ENCODE measurements at regions not wholly inside any gene's neighbourhood (a gene's known extent, or its start where the extent isn't known, plus 50 kb on each side); places are given as distances from the start of the nearest gene placed in this dataset.

DNA sequence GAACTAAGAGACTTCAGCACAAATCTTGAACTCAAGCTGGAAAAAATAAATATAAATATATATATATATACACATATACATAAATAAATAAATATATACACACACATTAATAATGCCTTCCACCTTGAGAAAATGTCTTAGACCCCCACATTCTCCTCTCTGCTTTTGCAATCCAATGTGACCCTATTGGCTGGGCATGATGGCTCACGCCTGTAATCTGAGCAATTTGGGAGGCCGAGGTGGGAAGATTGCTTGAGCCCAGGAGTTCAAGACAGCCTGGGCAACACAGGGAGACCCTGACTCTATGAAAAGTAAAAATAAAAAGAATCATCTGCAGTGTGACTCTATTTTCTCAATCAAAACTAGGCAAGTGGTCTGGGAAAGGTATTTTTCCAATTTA, 424.1 kb upstream of the NFE2L3 start:
- TF ChIP-seq, protein P1, sequence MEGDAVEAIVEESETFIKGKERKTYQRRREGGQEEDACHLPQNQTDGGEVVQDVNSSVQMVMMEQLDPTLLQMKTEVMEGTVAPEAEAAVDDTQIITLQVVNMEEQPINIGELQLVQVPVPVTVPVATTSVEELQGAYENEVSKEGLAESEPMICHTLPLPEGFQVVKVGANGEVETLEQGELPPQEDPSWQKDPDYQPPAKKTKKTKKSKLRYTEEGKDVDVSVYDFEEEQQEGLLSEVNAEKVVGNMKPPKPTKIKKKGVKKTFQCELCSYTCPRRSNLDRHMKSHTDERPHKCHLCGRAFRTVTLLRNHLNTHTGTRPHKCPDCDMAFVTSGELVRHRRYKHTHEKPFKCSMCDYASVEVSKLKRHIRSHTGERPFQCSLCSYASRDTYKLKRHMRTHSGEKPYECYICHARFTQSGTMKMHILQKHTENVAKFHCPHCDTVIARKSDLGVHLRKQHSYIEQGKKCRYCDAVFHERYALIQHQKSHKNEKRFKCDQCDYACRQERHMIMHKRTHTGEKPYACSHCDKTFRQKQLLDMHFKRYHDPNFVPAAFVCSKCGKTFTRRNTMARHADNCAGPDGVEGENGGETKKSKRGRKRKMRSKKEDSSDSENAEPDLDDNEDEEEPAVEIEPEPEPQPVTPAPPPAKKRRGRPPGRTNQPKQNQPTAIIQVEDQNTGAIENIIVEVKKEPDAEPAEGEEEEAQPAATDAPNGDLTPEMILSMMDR (IDR thresholded peaks at IDR 0.05; ENCODE audit: insufficient read depth, low read depth, low read length) = no peak
- no peak for TF ChIP-seq EZH2 (IDR thresholded peaks at IDR 0.05; ENCODE audit: insufficient read depth, low read length)

All from astrocyte (in vitro differentiated cells and primary cell).